ENCODE measurements at regions not wholly inside any gene's neighbourhood (a gene's known extent, or its start where the extent isn't known, plus 50 kb on each side); places are given as distances from the start of the nearest gene placed in this dataset.

DNA sequence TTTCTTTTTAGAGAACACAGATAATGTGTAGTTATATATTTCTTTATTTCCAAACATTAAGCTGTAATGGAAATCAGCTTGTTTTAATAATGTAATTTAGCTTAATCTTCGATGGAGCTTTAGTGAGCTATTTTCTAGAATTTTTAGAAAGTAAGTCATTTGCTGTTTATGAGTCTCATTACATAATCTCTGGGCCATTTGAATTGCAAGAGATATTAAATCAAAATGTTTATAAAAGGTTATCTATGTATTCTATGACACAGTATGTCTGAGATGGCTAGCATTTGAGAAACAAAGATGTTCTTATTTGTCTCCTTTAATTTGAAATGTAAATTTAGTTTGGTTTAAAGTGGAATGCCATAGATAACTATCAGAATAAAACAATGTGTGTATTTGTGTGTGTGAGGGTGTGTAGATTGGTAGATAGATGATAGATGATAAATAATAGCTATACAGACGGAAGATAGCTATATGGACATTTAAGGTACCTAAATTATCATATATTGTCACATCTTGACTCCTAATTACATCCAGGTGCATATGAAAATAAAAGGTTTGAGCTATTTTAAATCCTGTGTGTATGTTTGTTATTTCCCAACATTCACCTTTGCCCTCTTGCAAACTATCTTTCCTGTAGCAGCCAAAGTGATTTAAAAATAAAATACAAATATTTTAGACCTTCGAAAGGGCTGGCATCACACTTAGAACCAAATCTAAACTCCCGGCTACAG is 478.0 kb upstream of the KLF6 start:
- DNase-seq (ENCODE audit: extremely low read depth, low read depth) = no peak
- no peak overlapping the region for H3K4me3 ChIP-seq (replicated peaks; ENCODE audit: low read depth, low read length)
- TF ChIP-seq, protein P1, sequence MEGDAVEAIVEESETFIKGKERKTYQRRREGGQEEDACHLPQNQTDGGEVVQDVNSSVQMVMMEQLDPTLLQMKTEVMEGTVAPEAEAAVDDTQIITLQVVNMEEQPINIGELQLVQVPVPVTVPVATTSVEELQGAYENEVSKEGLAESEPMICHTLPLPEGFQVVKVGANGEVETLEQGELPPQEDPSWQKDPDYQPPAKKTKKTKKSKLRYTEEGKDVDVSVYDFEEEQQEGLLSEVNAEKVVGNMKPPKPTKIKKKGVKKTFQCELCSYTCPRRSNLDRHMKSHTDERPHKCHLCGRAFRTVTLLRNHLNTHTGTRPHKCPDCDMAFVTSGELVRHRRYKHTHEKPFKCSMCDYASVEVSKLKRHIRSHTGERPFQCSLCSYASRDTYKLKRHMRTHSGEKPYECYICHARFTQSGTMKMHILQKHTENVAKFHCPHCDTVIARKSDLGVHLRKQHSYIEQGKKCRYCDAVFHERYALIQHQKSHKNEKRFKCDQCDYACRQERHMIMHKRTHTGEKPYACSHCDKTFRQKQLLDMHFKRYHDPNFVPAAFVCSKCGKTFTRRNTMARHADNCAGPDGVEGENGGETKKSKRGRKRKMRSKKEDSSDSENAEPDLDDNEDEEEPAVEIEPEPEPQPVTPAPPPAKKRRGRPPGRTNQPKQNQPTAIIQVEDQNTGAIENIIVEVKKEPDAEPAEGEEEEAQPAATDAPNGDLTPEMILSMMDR (IDR thresholded peaks at IDR 0.05; ENCODE audit: low read depth, low read length, missing control alignments) = no peak

DNA sequence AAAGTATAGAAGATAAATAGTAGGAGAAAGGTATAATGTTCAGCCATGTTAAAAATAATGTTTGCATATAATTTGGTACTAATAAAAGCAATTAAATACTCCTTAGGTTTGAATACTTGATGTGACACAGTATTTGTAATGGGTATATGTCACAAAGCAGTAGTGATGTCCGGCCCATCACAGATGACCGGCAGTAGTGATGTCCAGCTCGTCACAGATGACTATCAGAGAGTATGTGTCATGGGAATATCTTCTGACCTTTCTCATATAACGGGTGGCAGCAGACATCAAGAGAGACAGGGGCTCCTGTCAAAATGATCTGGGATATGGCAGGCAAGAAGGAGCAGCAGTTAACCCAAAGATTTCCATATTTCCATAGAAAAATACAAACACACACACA is 477.4 kb upstream of the KLF6 start:
- TF ChIP-seq, protein P1 (IDR thresholded peaks at IDR 0.05; ENCODE audit: low read depth, low read length, missing control alignments) = no peak
- no peak for DNase-seq (ENCODE audit: extremely low read depth, low read depth)

DNA sequence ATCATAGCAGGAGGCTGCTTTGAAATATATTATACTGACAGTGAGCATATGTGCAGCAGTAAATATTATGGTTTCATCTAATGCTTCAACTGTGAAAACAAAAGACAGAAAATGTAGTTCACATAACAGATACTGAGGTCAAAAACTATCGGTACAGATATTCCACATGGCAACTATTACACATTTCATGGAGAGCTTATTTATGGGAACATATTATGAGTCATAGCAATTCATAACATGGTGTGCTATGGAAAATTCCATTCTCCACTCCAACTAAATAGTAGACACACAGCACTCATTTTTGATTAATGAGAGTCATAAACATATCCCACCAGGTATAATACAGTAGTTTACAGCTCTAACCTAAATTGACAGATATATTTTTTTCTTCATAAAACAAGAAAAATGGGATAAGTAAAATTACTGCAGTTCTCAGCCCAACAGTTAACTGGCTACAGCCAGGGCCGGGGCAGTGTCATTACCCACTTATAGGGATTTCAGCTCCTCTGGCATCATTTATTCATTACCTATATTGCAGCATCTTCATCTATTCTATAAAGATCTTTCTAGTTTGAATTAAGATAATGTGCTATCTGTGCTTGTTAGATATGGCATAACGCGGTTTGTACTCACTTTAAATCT is 475.6 kb upstream of the KLF6 start:
- H3K4me3 ChIP-seq (replicated peaks; ENCODE audit: low read depth, low read length) = no peak overlapping the region
- no peak for DNase-seq (ENCODE audit: extremely low read depth, low read depth)
- TF ChIP-seq, protein P1 (IDR thresholded peaks at IDR 0.05; ENCODE audit: low read depth, low read length, missing control alignments) = no peak

More for the DNA sequence above, 477.4 kb upstream of the KLF6 start:
- no peak overlapping the region for H3K4me3 ChIP-seq (replicated peaks; ENCODE audit: low read depth, low read length)

DNA sequence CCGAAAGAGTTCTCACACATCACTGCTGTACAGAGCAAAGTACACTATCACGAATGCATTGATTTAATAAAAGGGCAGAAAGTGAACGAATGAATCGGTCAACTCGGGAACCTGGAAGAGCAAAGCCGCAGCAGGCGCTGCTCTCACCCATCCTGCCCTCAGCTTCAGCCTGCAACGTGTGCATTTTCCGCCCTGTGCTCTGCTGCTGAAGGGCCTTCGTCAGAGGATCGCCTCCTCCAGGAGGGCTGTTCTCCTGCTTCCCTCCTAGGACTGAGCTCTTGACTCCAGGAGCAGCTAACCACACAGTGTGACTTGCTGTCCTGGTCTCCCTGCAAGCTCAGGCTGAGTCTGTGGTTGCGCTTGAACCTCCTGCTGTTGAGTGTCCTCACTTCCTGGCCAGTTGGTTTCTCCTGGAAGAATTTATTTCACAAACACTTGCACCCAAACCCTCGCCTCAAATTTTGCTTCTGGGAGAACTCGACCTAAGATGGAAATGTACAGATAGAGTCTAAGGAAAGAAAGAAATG is 473.0 kb upstream of the KLF6 start:
- TF ChIP-seq, protein P1 (IDR thresholded peaks at IDR 0.05; ENCODE audit: low read depth, low read length, missing control alignments) = no peak
- DNase-seq (ENCODE audit: extremely low read depth, low read depth) = no peak
- H3K4me3 ChIP-seq (replicated peaks; ENCODE audit: low read depth, low read length) = no peak overlapping the region

DNA sequence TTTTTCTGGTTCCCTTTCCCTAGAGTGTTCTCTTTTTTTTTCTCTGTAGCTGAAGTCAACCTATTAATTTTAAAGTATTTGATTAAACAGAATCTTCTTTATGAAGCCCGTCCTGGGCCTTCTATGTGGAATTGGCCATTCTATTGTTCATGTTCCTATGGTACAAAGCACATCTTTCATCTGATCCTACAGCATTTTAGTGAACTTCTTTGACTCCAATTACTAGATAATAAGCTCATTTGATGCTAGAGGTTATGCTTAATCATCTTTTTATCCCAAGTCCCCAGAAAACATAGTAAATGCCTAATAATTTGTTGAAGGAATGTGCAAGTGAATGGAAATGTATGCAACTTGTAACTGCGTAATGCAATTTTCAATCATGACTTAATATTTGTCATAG is 472.0 kb upstream of the KLF6 start:
- no peak for DNase-seq (ENCODE audit: extremely low read depth, low read depth)
- no peak overlapping the region for H3K4me3 ChIP-seq (replicated peaks; ENCODE audit: low read depth, low read length)
- TF ChIP-seq, protein P1 (IDR thresholded peaks at IDR 0.05; ENCODE audit: low read depth, low read length, missing control alignments) = no peak

DNA sequence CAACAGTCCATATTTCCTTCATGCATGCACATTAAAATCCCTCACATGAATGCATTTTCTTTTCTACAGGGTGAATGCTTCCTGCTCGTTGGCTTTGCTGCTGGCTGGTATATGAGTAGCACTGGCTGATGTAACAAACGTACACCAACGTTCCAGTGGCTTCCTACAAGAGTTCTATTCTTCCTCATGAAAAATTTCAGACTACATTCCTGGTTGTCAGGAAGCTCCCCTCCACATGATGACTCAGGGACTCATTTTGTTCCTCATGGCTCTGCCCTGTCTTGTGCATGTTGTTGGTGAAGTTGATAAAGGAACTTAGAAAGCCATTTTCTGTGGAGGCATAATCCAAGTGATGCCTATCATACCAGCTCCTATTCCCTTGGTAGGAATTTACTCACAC is 470.7 kb upstream of the KLF6 start:
- no peak overlapping the region for H3K4me3 ChIP-seq (replicated peaks; ENCODE audit: low read depth, low read length)
- no peak for DNase-seq (ENCODE audit: extremely low read depth, low read depth)
- TF ChIP-seq, protein P1 (IDR thresholded peaks at IDR 0.05; ENCODE audit: low read depth, low read length, missing control alignments) = no peak
